GM21825 (cell line): ENCODE measurements at regions not wholly inside any gene's neighbourhood (a gene's known extent, or its start where the extent isn't known, plus 50 kb on each side); places are given as distances from the start of the nearest gene placed in this dataset.
"Not testable (repeated sequence)": the region's sequence is repeated elsewhere in the genome, so short reads cannot be mapped to it uniquely, and the experiment has no call there.

ENCODE experiments used
- ATAC-seq: cut with Tn5 transposase; IDR thresholded peaks from one replicate; pipeline ENCODE4 v1.9.1; 2021; ENCODE audit warnings: mild to moderate bottlenecking, moderate library complexity; ENCODE audit not compliant: unreplicated experiment

GRCh38 chr2:7368211-7368610 lies 451.0 kb downstream of the RNF144A start:
- no peak for ATAC-seq

GRCh38 chr2:7373156-7373555 lies 455.9 kb downstream of the RNF144A start:
- no peak for ATAC-seq

GRCh38 chr2:7375901-7376300 lies 458.7 kb downstream of the RNF144A start:
- ATAC-seq, result no peak

- no peak for ATAC-seq
Observed at GRCh38 chr2:7377916-7378569, 460.8 kb downstream of the RNF144A start.

- no peak for ATAC-seq
Observed at GRCh38 chr2:7378591-7378990, 461.4 kb downstream of the RNF144A start.

- ATAC-seq, result no peak
Observed at GRCh38 chr2:7379799-7380198, 462.6 kb downstream of the RNF144A start.

GRCh38 chr2:7384773-7385349 lies 467.6 kb downstream of the RNF144A start:
- no peak for ATAC-seq

GRCh38 chr2:7390311-7390710 lies 473.1 kb downstream of the RNF144A start:
- not testable (repeated sequence) for ATAC-seq

GRCh38 chr2:7392076-7392787 lies 475.0 kb downstream of the RNF144A start:
- no peak for ATAC-seq

GRCh38 chr2:7394195-7394594 lies 477.0 kb downstream of the RNF144A start:
- ATAC-seq, result no peak

GRCh38 chr2:7400628-7401027 lies 483.4 kb downstream of the RNF144A start:
- no peak for ATAC-seq

GRCh38 chr2:7403092-7403775 lies 486.0 kb downstream of the RNF144A start:
- ATAC-seq, result no peak

- no peak for ATAC-seq
Observed at GRCh38 chr2:7405861-7406715, 488.9 kb downstream of the RNF144A start.

GRCh38 chr2:7407001-7407400 lies 489.8 kb downstream of the RNF144A start:
- no peak for ATAC-seq

GRCh38 chr2:7407906-7408680 lies 490.9 kb downstream of the RNF144A start:
- no peak for ATAC-seq

- ATAC-seq, result no peak
Observed at GRCh38 chr2:7411691-7412090, 494.5 kb downstream of the RNF144A start.

- no peak for ATAC-seq
Observed at GRCh38 chr2:7417845-7418742, 500.9 kb downstream of the RNF144A start.

- ATAC-seq, result no peak
Observed at GRCh38 chr2:7419186-7419585, 502.0 kb downstream of the RNF144A start.

- no peak for ATAC-seq
Observed at GRCh38 chr2:7419814-7420311, 502.7 kb downstream of the RNF144A start.
